Aorta (tissue), 5 donors: ENCODE measurements at regions not wholly inside any gene's neighbourhood (a gene's known extent, or its start where the extent isn't known, plus 50 kb on each side); places are given as distances from the start of the nearest gene placed in this dataset.

Experiments
- ATAC-seq: fragments of 200-7000 bp; cut with Tn5 transposase; one replicate; pipeline ENCODE4 v1.9.1; 2022; ENCODE audit warnings: moderate library complexity; ENCODE audit not compliant: low FRiP score
- DNase-seq, 2 donors: peaks; one replicate each; pipeline ENCODE4 v3.0.0-alpha.2; 2020
- H3K27ac ChIP-seq, 2 donors: one replicate each; pipeline ENCODE4 v1.5.1; 2013; ENCODE audit warnings: low read length in 2 of 2, mild to moderate bottlenecking in 2 of 2, moderate library complexity in 2 of 2, control low read depth in 1 of 2, inconsistent platforms in 1 of 2, low read depth in 1 of 2
- H3K27me3 ChIP-seq, 2 donors: one replicate each; pipeline ENCODE4 v1.6.1; 2013; ENCODE audit warnings: control low read depth in 1 of 2, low read length in 1 of 2, mild to moderate bottlenecking in 1 of 2, moderate library complexity in 1 of 2; ENCODE audit not compliant: insufficient read depth in 2 of 2, control insufficient read depth in 1 of 2
- H3K36me3 ChIP-seq, 2 donors: one replicate each; pipeline ENCODE4 v1.6.1; 2013; ENCODE audit warnings: control low read depth in 1 of 2, low read length in 1 of 2, mild to moderate bottlenecking in 1 of 2; ENCODE audit not compliant: insufficient read depth in 2 of 2, control insufficient read depth in 1 of 2
- H3K4me1 ChIP-seq, 2 donors: one replicate each; pipeline ENCODE4 v1.6.1; 2013; ENCODE audit warnings: low read length in 2 of 2, control low read depth in 1 of 2, mild to moderate bottlenecking in 1 of 2, moderate library complexity in 1 of 2; ENCODE audit not compliant: insufficient read depth in 2 of 2, control insufficient read depth in 1 of 2
- H3K4me3 ChIP-seq, 2 donors: one replicate each; pipeline ENCODE4 v1.5.1; 2013; ENCODE audit warnings: low read length in 2 of 2, control low read depth in 1 of 2, mild to moderate bottlenecking in 1 of 2
- H3K9me3 ChIP-seq: one replicate; pipeline ENCODE4 v1.6.1; 2013; ENCODE audit warnings: mild to moderate bottlenecking, low read length; ENCODE audit not compliant: control insufficient read depth
- WGBS, 2 donors: extraction: QIAGEN DNeasy Blood & Tissue Kit; methylation state at CpG; one replicate each; pipeline ENCODE4 v1.1.7; 2013; 5-methylcytosine and 5-hydroxymethylcytosine counted together
- intact Hi-C, 2 donors: fragments of 100-400 bp; cut with DNase I; formaldehyde crosslinking; loops; one replicate each; pipeline versions ENCODE4 v1.14.2 to v1.15.0; 2022
- donor health status: healthy with polysubstance abuse.
- donor health status: Bipolar disorder and iron deficiency.
- donor health status: DM: no; HTN: no; CAD: no.
- donor health status: DM: no; HTN: no; CAD: no.
- donor health status: DM: yes; HTN: yes; CAD: no.

DNA sequence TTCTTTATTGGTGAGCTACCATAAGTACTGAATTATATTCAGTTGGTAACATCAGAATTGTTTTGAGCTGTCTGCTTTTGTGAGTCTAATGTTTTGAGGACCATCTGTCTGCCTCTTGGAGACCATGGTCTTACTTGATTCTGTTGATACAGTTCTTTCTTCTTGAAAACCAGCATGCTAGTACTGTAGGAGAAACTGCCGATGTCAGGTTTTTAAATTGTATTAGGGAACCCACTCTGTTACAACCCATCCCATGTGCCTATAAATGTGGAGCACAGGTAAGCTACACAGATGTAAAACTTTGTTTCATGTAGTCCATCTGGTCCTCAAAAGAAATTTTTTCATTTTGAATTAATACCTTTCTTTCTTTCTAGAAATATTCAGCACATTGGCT lies 103.4 kb upstream of the DMRTA1 start:
- ATAC-seq, result no peak
- H3K9me3 ChIP-seq, result no peaks in the 10 kb centered on the region
- no peaks in the 10 kb centered on the region for H3K27me3 ChIP-seq
- WGBS, 2 donors, result 92 to 93% methylated on average over 1 of the region's 1 CpG
- intact Hi-C loops, result no loop called here
- H3K36me3 ChIP-seq, result no peaks in the 10 kb centered on the region
- no peak overlapping the region for H3K4me3 ChIP-seq
- no peaks in the 10 kb centered on the region for H3K4me1 ChIP-seq
- no peak overlapping the region for H3K27ac ChIP-seq
- DNase-seq, result no peak

DNA sequence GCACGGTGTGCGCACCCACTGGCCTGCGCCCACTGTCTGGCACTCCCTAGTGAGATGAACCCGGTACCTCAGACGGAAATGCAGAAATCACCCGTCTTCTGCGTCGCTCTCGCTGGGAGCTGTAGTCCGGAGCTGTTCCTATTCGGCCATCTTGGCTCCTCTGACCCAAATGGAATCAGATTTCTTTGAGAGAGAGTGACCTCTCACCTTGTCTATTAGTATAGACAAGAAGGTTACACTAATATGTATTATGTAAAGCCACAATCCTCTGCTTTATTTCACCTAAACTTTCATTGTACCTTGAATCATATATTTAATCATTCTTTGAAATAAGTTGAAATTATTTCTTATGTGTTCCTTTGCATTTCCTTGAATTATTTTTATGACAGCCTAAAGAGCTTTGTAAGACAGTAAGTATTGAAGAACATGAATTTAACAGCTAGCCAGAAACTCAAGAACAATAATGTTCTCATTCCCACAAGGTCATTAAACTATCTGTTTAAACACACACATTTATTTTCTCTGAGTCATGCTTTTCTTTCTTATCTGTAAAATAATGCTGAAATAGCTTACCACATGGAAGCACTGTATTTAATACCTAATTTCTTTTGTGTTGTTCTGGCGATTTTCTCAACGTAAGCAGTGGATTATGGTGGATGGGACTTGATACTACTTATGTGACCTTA lies 91.8 kb upstream of the DMRTA1 start:
- WGBS, 2 donors, result 83 to 87% methylated on average over 9 to 10 of the region's 13 CpGs
- intact Hi-C loops, result no loop called here
- Histone ChIP-seq H3K27ac (no peak overlapping the region), H3K36me3 (no peaks in the 10 kb centered on the region), H3K4me3 (no peak overlapping the region), H3K27me3 (no peaks in the 10 kb centered on the region), H3K9me3 (no peaks in the 10 kb centered on the region), H3K4me1 (no peaks in the 10 kb centered on the region)
- no peak for DNase-seq
- no peak for ATAC-seq

DNA sequence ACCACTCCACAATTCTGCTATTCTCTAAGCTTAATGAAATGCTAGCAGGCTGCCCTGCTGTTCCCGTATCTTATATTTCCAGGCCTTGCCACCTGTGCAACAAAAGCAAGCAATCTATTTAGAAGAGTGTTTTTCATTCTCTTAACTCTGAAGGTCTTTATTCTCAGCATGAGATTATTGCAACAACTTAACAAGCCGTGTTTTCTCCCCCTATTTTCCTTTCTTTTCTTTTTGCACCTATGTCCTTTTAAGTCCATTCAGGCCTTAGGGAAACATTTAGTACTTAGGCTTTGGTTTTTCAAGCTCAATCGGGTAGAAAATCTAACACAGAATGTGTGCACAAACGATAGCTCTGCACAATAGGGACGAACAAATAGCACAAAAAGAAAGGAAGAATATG lies 89.6 kb upstream of the DMRTA1 start:
- no peak overlapping the region for H3K4me3 ChIP-seq
- WGBS, 2 donors, result 65 to 67% methylated on average over 5 of the region's 5 CpGs
- no peaks in the 10 kb centered on the region for H3K4me1 ChIP-seq
- ATAC-seq (no peak), DNase-seq (no peak)
- H3K27me3 ChIP-seq, result no peaks in the 10 kb centered on the region
- no peak overlapping the region for H3K27ac ChIP-seq
- intact Hi-C loops, result no loop called here
- no peaks in the 10 kb centered on the region for H3K9me3 ChIP-seq
- H3K36me3 ChIP-seq, result no peaks in the 10 kb centered on the region

DNA sequence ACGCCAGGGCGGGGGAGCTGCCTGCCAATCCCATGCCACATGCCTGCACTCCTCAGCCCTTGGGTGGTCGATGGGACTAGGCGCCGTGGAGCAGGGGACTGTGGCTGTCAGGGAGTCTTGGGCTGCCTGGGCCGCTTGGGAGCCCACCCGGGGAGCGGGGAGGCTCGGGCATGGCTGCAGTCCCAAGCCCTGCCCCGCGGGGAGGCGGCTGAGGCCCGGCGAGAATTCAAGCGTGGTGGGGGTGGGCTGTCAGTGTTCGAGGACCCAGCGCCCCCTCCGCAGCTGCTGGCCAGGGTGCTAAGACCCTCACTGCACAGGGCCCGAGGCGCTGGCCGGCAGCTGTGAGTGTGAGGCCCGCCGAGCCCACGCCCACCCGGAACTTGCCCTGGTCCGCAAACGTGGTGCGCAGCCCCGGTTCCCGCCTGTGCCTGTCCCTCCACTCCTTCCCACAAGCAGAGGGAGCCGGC lies 83.2 kb upstream of the DMRTA1 start:
- H3K27ac ChIP-seq, result no peak overlapping the region
- intact Hi-C loops, result no loop called here
- no peaks in the 10 kb centered on the region for H3K4me1 ChIP-seq
- 88 to 92% methylated on average over 29 to 31 of the region's 31 CpGs for WGBS, 2 donors
- no peaks in the 10 kb centered on the region for H3K36me3 ChIP-seq
- H3K4me3 ChIP-seq, result no peak overlapping the region
- ATAC-seq, result peak; percentile 46
- DNase-seq, result no peak
- H3K9me3 ChIP-seq, result peaks cover 7% of the 10 kb centered on the region
- no peaks in the 10 kb centered on the region for H3K27me3 ChIP-seq

DNA sequence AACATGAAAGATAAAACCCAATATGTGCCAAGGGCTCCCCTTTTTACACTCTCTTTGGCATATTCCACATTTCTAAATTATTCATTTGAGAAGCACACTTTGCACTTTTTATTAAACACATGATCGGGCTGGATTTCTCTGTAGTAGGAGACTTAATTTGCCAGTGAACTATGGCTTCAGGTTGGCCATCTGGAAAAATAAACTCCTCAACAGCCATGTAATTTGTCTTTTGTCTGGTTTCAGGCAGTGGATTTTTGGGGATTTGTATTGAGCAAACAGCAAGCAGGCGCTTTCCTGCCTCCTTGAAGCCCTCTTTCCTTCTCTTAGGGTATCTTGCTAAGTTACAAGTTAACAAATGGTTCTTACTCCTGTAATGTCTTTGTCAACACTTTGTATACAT lies 73.0 kb upstream of the DMRTA1 start:
- ATAC-seq (no peak), DNase-seq (no peak)
- H3K27me3 ChIP-seq, result no peaks in the 10 kb centered on the region
- no peak overlapping the region for H3K4me3 ChIP-seq
- 31 to 43% methylated on average over 2 of the region's 2 CpGs for WGBS, 2 donors
- no peaks in the 10 kb centered on the region for H3K9me3 ChIP-seq
- H3K4me1 ChIP-seq, result no peaks in the 10 kb centered on the region
- intact Hi-C loops, result no loop called here
- H3K36me3 ChIP-seq, result no peaks in the 10 kb centered on the region
- H3K27ac ChIP-seq, result no peak overlapping the region

GRCh38 chr9:22374051-22374450 lies 72.6 kb upstream of the DMRTA1 start:
- no peak for ATAC-seq
- H3K27me3 ChIP-seq, result no peaks in the 10 kb centered on the region
- 16 to 27% methylated on average over 2 of the region's 2 CpGs for WGBS, 2 donors
- DNase-seq, result no peak
- no peak overlapping the region for H3K27ac ChIP-seq
- no peaks in the 10 kb centered on the region for H3K4me1 ChIP-seq
- H3K4me3 ChIP-seq, result no peak overlapping the region
- H3K9me3 ChIP-seq, result no peaks in the 10 kb centered on the region
- H3K36me3 ChIP-seq, result no peaks in the 10 kb centered on the region
- intact Hi-C loops, result no loop called here

DNA sequence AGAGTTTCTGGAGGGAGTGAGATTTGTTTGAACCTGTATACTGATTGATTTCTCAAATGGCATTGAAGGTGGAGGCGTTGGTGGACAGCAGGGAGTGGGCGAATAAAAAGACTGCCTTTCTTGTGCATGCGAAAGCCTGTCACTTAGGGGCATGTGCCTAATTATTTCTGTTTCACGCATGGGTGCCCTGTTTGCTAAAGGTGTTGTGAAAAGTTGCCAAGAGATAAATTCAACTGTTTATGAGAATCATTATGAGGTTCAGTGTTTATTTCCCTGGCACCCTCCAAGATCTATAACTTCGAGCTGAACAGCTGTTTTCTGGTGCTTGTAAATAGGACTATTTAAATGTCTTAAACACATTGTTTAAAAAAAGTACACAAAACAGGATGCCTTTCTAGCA lies 67.4 kb upstream of the DMRTA1 start:
- H3K36me3 ChIP-seq, result no peaks in the 10 kb centered on the region
- WGBS, 2 donors, result 52% methylated on average over 5 of the region's 5 CpGs
- ATAC-seq (no peak), DNase-seq (no peak)
- no peaks in the 10 kb centered on the region for H3K4me1 ChIP-seq
- intact Hi-C loops, result no loop called here
- no peak overlapping the region for H3K4me3 ChIP-seq
- no peaks in the 10 kb centered on the region for H3K9me3 ChIP-seq
- H3K27ac ChIP-seq, result no peak overlapping the region
- no peaks in the 10 kb centered on the region for H3K27me3 ChIP-seq

GRCh38 chr9:22381170-22381569 lies 65.5 kb upstream of the DMRTA1 start:
- Histone ChIP-seq H3K36me3 (no peaks in the 10 kb centered on the region), H3K9me3 (no peaks in the 10 kb centered on the region), H3K4me1 (no peaks in the 10 kb centered on the region), H3K4me3 (no peak overlapping the region), H3K27me3 (no peaks in the 10 kb centered on the region), H3K27ac (no peak overlapping the region)
- ATAC-seq, result no peak
- WGBS, 2 donors, result 11 to 19% methylated on average over 1 of the region's 1 CpG
- intact Hi-C loops, result no loop called here
- no peak for DNase-seq

- Histone ChIP-seq H3K4me1 (no peaks in the 10 kb centered on the region), H3K36me3 (no peaks in the 10 kb centered on the region), H3K9me3 (no peaks in the 10 kb centered on the region), H3K27ac (no peak overlapping the region), H3K27me3 (no peaks in the 10 kb centered on the region), H3K4me3 (no peak overlapping the region)
- ATAC-seq (no peak), DNase-seq (no peak)
- intact Hi-C loops, result no loop called here
- 46 to 57% methylated on average over 2 of the region's 2 CpGs for WGBS, 2 donors
Observed at GRCh38 chr9:22382331-22382730, 64.3 kb upstream of the DMRTA1 start.
